SK-N-SH (cell line): ENCODE measurements at regions not wholly inside any gene's neighbourhood (a gene's known extent, or its start where the extent isn't known, plus 50 kb on each side); places are given as distances from the start of the nearest gene placed in this dataset.

Experiments used
- CTCF ChIP-seq: fragments of 200-600 bp; sonication (generic); IDR thresholded peaks from 2 replicates; pipeline ENCODE4 v1.6.1; 2017; ENCODE audit warnings: antibody characterized with exemption, mild to moderate bottlenecking, moderate library complexity
- EZH2phosphoT487 ChIP-seq: fragments of 200-600 bp; sonication (generic); IDR thresholded peaks from 2 replicates; pipeline ENCODE4 v1.6.1; 2017; ENCODE audit warnings: low read depth, mixed run types, mild to moderate bottlenecking, antibody characterized with exemption, moderate library complexity, borderline replicate concordance
- FOXM1 ChIP-seq: IDR thresholded peaks from 2 replicates; pipeline ENCODE4 v1.4.0; 2012; ENCODE audit warnings: low read depth, mild to moderate bottlenecking
- POLR2AphosphoS5 ChIP-seq: IDR thresholded peaks from 2 replicates; pipeline ENCODE4 v1.6.1; 2012; ENCODE audit warnings: low read depth, low read length
- REST ChIP-seq: IDR thresholded peaks from 2 replicates; pipeline ENCODE4 v1.6.1; 2012; ENCODE audit warnings: mild to moderate bottlenecking, low read depth, low read length, moderate library complexity

GRCh38 chr9:78575771-78576170, 278.8 kb downstream of the PSAT1 start:
- TF ChIP-seq EZH2phosphoT487 (no peak), REST (no peak), CTCF (no peak), FOXM1 (no peak), POLR2AphosphoS5 (no peak)
